ENCODE measurements at regions not wholly inside any gene's neighbourhood (a gene's known extent, or its start where the extent isn't known, plus 50 kb on each side); places are given as distances from the start of the nearest gene placed in this dataset.

GRCh38 chr16:86934581-86935375 lies 356.4 kb downstream of the FOXL1 start:
- no peaks in the 10 kb centered on the region for H3K79me2 ChIP-seq (ENCODE audit: insufficient read depth)
- no peak overlapping the region for H3K27ac ChIP-seq
- no peak overlapping the region for H3K4me3 ChIP-seq
- TF ChIP-seq EZH2phosphoT487 (IDR thresholded peaks at IDR 0.05; ENCODE audit: insufficient read depth, low read depth) (no peak), EZH2 (IDR thresholded peaks at IDR 0.05; ENCODE audit: insufficient read depth, poor library complexity, severe bottlenecking) (no peak)
- WGBS, 2 experiments (ENCODE audit: low coverage in 1 of 2, low lambda C conversion rate in 2 of 2, missing lambda C conversion rate in 2 of 2): 69 to 72% methylated on average over 19 to 27 of the region's 27 CpGs
- in situ Hi-C loops (cut with MboI): no loop called here
- peaks cover 39% of the 10 kb centered on the region for H3K27me3 ChIP-seq (replicated peaks; ENCODE audit: insufficient read depth)
- no peaks in the 10 kb centered on the region for H4K20me1 ChIP-seq (ENCODE audit: insufficient read depth)
- H3F3A ChIP-seq (ENCODE audit: insufficient read depth): no peaks in the 10 kb centered on the region; the same call in 1 of the 2 replicates
- no peak overlapping the region for H3K4me2 ChIP-seq (ENCODE audit: unreplicated experiment)
- DNase-seq: no peak
- H3K9me2 ChIP-seq (ENCODE audit: insufficient read depth): no peaks in the 10 kb centered on the region
- H3K36me3 ChIP-seq (ENCODE audit: low read depth): no peaks in the 10 kb centered on the region
- no peaks in the 10 kb centered on the region for H3K9me3 ChIP-seq (ENCODE audit: low read depth)
- H2AFZ ChIP-seq: no peak overlapping the region
- H3K9ac ChIP-seq: no peak overlapping the region
- peaks cover 13% of the 10 kb centered on the region for H3K4me1 ChIP-seq (ENCODE audit: insufficient read depth)

GRCh38 chr16:86939609-86940008 lies 361.3 kb downstream of the FOXL1 start:
- no peak overlapping the region for H3K9ac ChIP-seq
- no peaks in the 10 kb centered on the region for H3K36me3 ChIP-seq (ENCODE audit: low read depth)
- TF ChIP-seq EZH2 (IDR thresholded peaks at IDR 0.05; ENCODE audit: insufficient read depth, poor library complexity, severe bottlenecking) (no peak), EZH2phosphoT487 (IDR thresholded peaks at IDR 0.05; ENCODE audit: insufficient read depth, low read depth) (no peak)
- H4K20me1 ChIP-seq (ENCODE audit: insufficient read depth): no peaks in the 10 kb centered on the region
- H3K4me1 ChIP-seq (ENCODE audit: insufficient read depth): peaks cover 16% of the 10 kb centered on the region
- no peak overlapping the region for H3K27ac ChIP-seq
- no peak overlapping the region for H3K4me3 ChIP-seq
- no peak overlapping the region for H2AFZ ChIP-seq
- H3F3A ChIP-seq (ENCODE audit: insufficient read depth): peaks cover 13% of the 10 kb centered on the region
- no peak overlapping the region for H3K4me2 ChIP-seq (ENCODE audit: unreplicated experiment)
- no peaks in the 10 kb centered on the region for H3K9me2 ChIP-seq (ENCODE audit: insufficient read depth)
- 70 to 74% methylated on average over 2 of the region's 2 CpGs for WGBS, 2 experiments (ENCODE audit: low coverage in 1 of 2, low lambda C conversion rate in 2 of 2, missing lambda C conversion rate in 2 of 2)
- DNase-seq: peak; percentile 23
- in situ Hi-C loops (cut with MboI): no loop called here
- peaks cover 33% of the 10 kb centered on the region for H3K27me3 ChIP-seq (replicated peaks; ENCODE audit: insufficient read depth)
- H3K9me3 ChIP-seq (ENCODE audit: low read depth): no peaks in the 10 kb centered on the region
- H3K79me2 ChIP-seq (ENCODE audit: insufficient read depth): no peaks in the 10 kb centered on the region

GRCh38 chr16:86941731-86942130 lies 363.4 kb downstream of the FOXL1 start:
- peak overlapping the region; percentile 55 for H3K27ac ChIP-seq
- peaks cover 13% of the 10 kb centered on the region for H3K27me3 ChIP-seq (replicated peaks; ENCODE audit: insufficient read depth)
- no peak overlapping the region for H3K4me3 ChIP-seq
- no peaks in the 10 kb centered on the region for H3K9me2 ChIP-seq (ENCODE audit: insufficient read depth)
- H3F3A ChIP-seq (ENCODE audit: insufficient read depth): peaks cover 13% of the 10 kb centered on the region
- in situ Hi-C loops (cut with MboI): no loop called here
- peaks cover 23% of the 10 kb centered on the region for H3K4me1 ChIP-seq (ENCODE audit: insufficient read depth)
- H4K20me1 ChIP-seq (ENCODE audit: insufficient read depth): no peaks in the 10 kb centered on the region
- no peaks in the 10 kb centered on the region for H3K9me3 ChIP-seq (ENCODE audit: low read depth)
- TF ChIP-seq EZH2 (IDR thresholded peaks at IDR 0.05; ENCODE audit: insufficient read depth, poor library complexity, severe bottlenecking): no peak
- TF ChIP-seq EZH2phosphoT487 (IDR thresholded peaks at IDR 0.05; ENCODE audit: insufficient read depth, low read depth): no peak
- H2AFZ ChIP-seq: no peak overlapping the region
- H3K9ac ChIP-seq: no peak overlapping the region
- no peak for DNase-seq
- 81 to 85% methylated on average over 6 of the region's 6 CpGs for WGBS, 2 experiments (ENCODE audit: low coverage in 1 of 2, low lambda C conversion rate in 2 of 2, missing lambda C conversion rate in 2 of 2)
- no peaks in the 10 kb centered on the region for H3K36me3 ChIP-seq (ENCODE audit: low read depth)
- no peaks in the 10 kb centered on the region for H3K79me2 ChIP-seq (ENCODE audit: insufficient read depth)
- H3K4me2 ChIP-seq (ENCODE audit: unreplicated experiment): peak overlapping the region; percentile 46

GRCh38 chr16:86942151-86943051 lies 364.1 kb downstream of the FOXL1 start:
- DNase-seq: peak; percentile 90
- WGBS, 2 experiments (ENCODE audit: low coverage in 1 of 2, low lambda C conversion rate in 2 of 2, missing lambda C conversion rate in 2 of 2): 3 to 5% methylated on average over 21 of the region's 21 CpGs
- in situ Hi-C loops (cut with MboI): no loop called here
- peak overlapping the region; percentile 46 for H3K4me2 ChIP-seq (ENCODE audit: unreplicated experiment)
- no peak for TF ChIP-seq EZH2 (IDR thresholded peaks at IDR 0.05; ENCODE audit: insufficient read depth, poor library complexity, severe bottlenecking)
- TF ChIP-seq EZH2phosphoT487 (IDR thresholded peaks at IDR 0.05; ENCODE audit: insufficient read depth, low read depth): no peak
- peak overlapping the region; percentile 23; the same call in 1 of the 2 replicates for H3K4me3 ChIP-seq
- H3K4me1 ChIP-seq (ENCODE audit: insufficient read depth): peaks cover 23% of the 10 kb centered on the region
- H3K27me3 ChIP-seq (replicated peaks; ENCODE audit: insufficient read depth): peaks cover 6% of the 10 kb centered on the region
- H3K9me2 ChIP-seq (ENCODE audit: insufficient read depth): no peaks in the 10 kb centered on the region
- no peaks in the 10 kb centered on the region for H3K79me2 ChIP-seq (ENCODE audit: insufficient read depth)
- H4K20me1 ChIP-seq (ENCODE audit: insufficient read depth): no peaks in the 10 kb centered on the region
- H2AFZ ChIP-seq: peak overlapping the region; percentile 16; the same call in 1 of the 2 replicates
- peak overlapping the region; percentile 55 for H3K27ac ChIP-seq
- peak overlapping the region; percentile 17; the same call in 1 of the 2 replicates for H3K9ac ChIP-seq
- no peaks in the 10 kb centered on the region for H3K9me3 ChIP-seq (ENCODE audit: low read depth)
- H3K36me3 ChIP-seq (ENCODE audit: low read depth): no peaks in the 10 kb centered on the region
- H3F3A ChIP-seq (ENCODE audit: insufficient read depth): peaks cover 13% of the 10 kb centered on the region

Data from GM23248 (cell line).